Left renal cortex interstitium (tissue), 4 donors: ENCODE measurements at regions not wholly inside any gene's neighbourhood (a gene's known extent, or its start where the extent isn't known, plus 50 kb on each side); places are given as distances from the start of the nearest gene placed in this dataset.

Experiments used
- DNase-seq, 4 donors: peaks; one replicate each; pipeline ENCODE4 v3.0.0-alpha.2; 2013; ENCODE audit warnings: low read depth in 4 of 4, low spot score in 2 of 4, missing footprints in 1 of 4

DNA sequence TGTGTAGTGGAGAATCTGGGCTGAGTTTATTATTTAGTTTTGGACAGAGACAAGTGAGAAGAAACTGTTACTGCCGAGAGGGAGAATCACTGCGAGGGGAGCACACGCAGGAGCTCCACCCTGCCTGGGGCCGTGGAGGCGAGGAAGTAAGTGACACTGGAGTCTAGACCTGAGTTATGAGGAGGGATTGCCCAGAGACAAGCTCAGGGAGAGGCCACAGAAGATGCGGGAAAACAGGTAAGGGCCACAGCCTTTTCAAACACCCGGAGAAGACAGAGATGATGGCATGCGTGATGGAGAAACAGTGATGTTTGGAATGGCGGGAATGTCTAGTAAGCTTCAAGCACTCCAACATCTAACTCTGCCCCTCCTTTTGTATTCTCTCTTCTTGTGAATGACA, 84.1 kb downstream of the TNFSF11 start:
- DNase-seq: no peak

DNA sequence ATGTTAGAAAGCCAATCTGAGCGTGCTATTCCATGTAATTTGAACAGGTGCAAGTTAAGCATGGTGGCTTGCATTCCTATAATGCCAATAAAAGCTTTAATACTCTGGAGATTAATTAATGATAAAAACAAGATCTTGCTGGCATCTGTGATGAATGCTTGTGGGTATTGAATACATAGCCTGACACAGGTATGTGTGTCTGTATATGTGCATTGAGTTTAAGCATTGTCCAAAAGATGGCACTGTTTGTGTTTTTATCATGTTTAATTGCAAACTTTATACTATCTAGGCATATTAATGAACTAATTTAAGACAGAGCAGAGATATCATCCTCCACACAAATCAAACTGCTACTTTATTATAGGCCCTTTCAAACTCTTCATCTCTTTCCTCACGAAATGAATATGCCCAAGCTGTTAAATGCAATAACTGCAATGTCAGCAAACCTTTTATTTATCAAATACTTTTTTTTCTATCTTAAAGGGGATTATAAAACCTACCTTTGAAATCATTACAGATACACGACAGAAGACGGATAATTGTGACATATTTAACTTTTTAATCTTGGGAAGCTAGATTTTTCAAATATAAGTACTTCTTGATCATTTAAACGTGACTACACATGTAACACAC, 86.5 kb downstream of the TNFSF11 start:
- DNase-seq: no peak

DNA sequence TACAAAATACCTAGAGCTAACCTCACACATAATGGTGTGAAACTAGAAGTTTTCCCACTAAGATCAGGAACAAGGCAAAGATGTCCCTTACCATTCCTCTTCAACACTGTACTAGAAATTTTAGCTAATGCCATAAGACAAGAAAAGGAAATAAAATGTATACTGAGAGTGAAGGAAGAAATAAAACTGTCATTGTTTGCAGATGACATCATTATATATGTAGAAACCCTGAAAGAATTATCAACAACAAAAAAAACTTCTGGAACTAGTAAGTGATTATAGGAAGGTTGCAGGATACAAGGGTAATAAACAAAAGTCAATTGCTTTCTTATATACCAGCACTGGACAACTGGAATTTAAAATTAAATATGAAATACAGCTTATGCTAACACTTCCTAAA, 93.7 kb downstream of the TNFSF11 start:
- no peak for DNase-seq

DNA sequence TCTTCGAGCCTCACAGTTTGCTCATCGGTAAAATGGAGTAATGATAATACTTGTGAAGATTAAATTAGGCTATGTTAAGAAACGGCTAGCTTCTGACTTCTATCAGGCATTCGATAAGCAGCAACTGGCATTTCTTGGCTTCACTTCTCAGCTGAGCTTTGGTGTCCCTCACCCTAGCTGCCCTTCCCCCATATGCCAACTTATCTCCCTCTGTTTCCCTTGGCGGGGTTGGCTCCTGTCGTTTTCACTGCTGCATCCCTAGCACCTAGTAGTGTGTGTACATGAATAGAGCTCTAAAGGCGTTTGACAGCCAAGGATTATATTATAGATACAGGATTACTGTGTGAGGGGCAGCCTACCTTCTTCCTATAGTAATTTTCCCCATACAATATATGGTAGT, 97.5 kb downstream of the TNFSF11 start:
- DNase-seq: no peak

DNA sequence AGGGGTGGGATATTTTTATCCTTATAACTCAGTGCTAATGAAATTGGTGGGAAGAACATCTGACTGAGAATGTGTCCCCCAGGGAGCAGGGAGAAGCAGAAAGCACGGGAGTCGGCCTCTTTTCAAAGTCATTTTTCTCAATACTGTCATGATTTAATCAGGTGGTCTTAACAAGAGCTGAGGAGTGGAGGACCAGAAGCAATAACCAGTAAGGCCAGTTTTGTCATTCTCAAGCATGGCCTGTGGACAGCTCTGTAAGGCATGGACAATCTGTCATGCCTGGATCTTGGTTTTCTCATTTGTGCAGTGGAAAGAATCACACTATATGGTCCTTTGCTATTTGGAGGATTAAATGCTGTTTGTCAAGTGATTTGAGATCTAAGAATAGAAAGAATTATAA, 99.7 kb downstream of the TNFSF11 start:
- no peak for DNase-seq

DNA sequence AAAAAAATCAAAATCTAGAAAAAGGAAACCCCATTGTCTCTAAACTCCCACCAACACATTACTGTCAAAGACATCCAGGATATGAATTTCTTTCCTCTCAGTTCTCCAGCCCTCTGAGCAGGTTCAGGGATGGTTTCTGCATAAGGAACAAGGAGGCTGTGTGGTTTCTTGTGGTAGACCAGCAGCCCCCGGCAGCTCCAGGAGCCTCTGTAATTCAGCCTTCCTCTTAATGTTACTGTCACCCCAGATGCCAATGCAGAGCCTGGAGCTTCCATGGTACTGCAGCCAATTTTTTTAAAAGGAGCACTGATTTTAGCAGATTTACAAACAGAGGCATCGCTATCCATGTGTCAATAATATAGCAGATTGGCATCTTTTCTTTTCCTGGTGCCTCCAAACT, 100.6 kb upstream of the FAM216B start:
- no peak for DNase-seq

DNA sequence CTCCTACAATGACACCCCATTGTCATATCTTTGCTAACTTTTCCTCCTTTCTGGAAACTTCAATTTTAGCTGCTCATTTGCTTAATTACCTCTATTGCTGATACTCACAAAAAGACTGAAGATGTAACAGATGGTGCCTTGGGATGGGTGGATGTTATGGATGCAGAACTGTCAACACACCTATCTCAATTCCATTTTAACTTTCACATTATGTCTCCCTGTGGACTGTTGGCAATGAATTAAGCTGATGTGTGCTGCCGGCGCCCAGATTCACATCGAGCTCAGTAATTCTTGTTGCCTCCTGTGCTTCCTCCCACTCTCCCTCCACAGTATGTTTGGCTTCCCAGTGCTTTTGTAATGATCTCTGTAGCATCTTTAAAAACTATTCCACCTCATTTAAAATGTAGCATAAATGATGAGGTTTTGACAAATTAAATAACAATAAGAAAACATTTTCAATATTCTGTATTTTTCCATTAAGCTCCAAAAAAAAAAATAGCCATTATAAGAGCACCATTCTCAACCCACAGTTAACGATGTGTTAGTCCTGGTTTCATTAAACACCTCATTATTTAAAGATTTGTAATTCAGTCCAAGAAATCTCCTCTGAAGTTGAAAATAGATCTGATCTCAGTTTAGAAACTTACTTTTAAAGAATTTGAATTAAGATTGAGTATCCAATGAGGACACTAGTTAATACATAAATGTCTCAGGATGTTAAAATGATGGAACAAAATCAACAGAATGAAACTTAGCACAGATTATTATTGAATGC, 99.9 kb upstream of the FAM216B start:
- no peak for DNase-seq

DNA sequence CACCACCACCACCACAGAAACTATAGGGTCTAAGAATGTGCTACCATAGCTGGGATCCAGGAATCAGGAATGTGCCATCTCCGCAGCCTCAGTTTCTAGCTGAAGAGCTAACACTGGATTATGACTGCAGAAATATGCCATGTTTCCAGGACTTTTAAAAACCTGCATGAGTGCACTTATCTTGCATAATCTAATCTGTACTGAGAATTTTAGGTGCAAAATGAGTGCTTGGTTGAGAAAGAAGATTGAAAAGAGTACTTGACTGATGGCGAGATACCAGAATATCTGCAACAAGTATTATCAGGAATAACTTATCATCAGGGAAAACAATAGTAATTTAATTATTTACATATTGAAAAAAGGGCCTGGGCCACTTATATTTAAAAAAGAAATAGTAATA, 97.2 kb upstream of the FAM216B start:
- DNase-seq: no peak

DNA sequence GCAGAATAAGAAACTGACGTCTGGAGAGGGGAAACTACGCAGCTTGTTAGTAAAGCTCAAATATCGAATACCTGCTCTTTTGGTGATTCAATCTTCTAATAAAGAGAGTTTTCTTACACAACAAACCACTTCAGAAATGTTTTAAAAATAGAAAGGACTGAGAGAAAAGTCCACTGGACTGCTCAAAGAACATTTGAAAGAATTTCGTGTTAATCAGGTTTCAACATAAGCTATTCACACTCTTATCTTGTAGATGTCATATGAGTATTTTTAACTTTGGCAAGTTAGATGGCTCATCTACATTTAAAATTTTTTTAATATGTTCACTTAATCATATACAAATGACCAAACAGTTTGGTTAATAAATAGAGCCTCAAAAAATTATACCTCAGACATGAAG, 95.6 kb upstream of the FAM216B start:
- DNase-seq: no peak

DNA sequence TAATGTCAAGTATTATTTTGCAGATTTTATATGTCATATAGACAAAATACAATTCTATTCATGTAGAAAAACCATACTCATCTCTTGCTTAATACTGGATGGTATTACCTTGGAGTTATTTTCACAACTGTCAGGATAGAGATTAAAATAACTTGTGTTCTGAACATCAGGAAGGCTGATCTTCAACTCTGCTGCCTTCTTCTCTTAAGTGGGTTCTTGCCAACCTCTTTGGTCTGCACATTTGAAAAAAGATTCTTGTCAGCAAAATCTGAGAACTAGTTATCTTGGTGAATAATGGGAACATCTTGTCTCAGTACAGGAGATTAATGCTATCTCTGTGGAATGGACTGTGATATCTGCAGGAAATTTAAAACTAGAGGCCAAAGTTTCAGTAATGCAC, 95.2 kb upstream of the FAM216B start:
- no peak for DNase-seq

DNA sequence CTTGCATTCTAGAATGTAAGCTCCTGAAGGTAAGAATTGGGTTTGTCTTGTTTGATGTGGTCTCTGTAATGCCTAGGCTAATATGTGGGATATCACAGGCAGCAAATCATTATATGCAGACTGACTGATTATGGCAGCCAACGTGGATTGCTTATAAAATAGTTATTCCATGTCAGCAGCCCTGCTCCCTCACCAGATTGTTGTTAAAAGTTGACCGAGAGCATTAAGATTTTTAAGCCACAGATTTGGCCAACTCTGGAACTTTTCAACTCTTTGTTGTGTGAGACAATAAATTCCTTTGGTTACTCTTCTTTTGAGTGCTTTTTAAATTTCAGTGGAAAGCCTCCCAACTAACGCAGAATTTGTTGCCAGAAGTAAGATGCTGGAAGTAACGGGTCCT, 92.6 kb upstream of the FAM216B start:
- no peak for DNase-seq

DNA sequence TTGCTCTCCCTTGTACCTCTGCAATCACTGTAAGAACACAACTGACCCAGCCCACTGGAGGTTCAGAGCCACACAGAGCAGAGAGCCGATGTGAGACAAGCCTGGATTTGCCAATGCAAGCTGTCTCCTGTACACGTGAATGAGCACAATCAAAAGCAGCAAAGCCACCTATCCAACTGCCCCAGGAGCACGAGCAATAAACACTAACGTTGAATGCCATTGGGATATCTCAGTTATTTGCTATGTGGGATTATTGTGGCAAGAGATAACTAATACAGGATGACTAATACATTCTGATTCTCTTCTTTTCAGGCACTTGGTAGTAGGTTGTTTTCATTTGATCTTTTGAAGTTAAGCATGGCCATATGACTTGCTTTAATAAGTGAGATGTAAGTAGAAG, 85.2 kb upstream of the FAM216B start:
- DNase-seq: no peak

DNA sequence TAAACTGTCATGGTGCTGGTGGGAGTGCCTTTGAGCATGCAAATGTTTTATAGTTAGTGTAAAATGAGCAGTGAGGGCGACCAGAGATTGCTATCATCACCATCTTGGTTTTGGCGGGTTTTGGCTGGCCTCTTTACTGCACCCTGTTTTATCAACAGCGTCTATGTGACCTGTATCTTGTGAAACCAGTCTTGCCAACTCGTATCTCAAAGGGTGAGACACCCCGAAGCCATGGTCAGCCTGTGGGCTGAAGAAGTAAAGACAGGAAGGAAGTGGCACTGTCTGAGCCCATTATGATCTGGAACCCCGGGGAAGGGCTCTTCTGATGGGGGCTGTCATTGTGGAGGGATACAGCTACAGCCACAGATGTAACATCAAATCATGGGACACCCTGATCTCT, 81.5 kb upstream of the FAM216B start:
- DNase-seq: no peak

DNA sequence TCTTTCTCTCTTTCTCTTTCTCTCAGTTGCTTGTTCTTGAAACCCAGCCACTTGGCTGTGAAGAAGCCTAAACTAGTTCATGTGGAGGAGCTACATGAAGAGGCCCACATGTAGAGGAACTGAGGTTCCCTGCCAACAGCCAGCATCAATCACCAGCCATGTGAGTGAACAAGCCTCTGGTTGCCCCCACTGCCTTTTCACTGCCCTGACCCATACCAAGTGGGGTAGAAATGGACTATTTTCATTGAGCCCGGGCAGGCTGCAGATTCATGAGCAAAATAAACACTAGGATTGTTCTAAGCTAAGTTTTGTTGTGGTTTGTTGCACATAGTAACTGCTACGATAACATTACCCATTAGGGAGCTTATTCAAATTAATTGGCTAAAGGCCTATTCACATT, 78.7 kb upstream of the FAM216B start:
- DNase-seq: peak in 1 of 4 donors; percentile 4

DNA sequence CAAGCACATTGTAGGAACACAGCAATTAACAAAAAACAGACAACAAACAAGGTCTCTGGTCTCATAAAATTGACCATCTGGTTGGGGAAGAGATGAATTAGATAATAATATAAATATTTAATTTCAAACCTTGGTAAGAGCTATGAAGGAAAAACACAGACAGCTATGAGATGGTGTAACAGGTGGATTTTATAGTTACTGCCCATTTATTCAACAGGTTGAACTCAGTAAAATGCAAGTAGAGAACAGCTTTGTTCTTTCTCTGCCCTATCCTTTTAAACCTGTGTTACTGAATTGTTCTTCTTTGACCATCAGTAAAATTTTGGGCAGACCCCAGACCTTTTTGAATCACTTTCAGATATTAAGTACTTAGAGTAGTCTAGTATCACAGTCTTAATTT, 77.6 kb upstream of the FAM216B start:
- DNase-seq: no peak

DNA sequence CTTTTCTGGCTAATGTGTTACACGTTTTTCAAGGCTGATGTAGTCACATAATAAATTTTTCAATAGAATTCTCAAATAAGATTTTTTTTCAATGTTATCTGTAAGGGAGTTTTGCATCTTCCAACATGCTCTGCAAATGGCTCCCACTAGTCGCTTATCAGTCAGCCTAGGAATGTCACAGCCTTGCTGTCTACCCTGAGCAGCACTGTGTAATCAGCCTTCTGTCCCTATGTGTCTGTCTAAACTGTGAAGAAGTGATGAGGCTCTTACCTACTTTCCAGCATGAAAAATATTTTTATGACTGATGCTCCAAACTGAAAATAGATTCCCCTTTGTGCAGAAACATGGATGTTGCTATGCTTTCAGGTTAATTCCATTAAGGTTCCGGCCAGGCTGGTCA, 75.1 kb upstream of the FAM216B start:
- no peak for DNase-seq

DNA sequence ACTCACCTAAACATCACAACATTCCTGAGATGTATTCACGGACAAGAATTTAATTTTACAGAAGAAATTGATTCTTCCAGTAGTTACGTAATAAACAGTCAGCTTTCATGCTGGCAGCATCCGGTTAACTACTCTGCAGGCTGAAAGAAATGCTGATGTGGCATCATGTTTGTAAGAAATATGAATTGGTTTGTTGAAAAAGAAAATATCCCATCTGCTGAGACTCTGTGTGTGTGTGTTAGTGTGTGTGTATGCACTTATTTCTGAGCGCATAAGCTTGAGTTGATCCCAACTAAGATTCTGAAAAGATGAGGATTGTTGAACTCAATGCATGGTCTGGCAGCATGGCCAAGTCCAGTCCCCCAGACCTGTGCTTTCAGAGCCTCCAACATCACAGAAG, 74.3 kb upstream of the FAM216B start:
- DNase-seq: no peak

DNA sequence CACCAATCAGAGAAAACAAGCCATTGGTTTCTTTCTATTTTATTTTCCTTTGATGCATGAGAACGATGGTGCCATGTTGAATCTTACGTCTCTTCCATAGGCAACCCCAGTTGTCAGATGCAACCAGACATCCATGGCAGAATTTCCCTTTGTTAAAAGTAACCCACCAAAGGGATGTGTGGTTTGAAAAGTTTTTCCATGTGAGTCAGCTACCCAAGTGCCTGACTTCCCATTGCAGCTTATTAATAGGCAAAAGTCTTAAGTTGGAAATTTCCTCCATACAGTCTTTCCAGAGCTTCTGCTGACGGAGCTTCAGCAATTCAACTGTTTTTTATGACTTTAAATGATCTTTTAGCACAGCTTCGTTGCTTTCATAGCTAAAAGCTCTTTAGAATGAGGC, 73.8 kb upstream of the FAM216B start:
- no peak for DNase-seq

DNA sequence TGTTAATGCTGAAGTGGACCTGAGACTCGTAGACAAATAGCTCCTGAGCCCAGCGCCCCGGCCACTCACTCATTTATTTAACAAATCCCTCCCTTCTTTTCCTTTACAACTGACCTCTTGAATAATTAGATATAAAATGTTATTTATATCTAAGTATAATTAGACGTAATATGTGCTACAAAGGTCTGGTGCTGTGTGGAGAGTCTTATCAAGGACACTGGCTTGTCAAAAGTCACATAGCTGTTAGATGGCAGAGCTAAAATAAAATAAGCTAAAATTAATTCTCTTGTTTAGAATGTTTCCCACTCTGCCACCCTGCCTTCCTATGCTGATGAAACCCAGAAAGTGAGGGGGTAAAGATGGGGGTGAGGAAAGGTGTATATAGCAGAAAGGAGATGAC, 73.0 kb upstream of the FAM216B start:
- DNase-seq: no peak

DNA sequence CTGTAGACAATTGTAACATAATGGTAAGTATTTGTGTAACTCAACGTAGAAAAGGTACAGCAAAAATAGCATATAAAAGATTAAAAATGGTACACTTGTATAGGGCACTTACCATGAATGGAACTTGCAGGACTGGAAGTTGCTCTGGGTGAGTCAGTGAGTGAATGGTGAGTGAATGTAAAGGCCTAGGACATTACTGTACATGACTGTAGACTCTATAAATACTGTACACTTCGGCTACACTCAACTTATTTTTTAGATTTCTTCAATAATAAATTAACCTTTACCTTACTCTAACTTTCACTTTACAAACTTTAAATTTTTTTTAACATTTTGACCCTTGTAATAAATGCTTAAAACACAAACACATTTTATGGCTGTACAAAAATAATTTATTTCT, 72.1 kb upstream of the FAM216B start:
- no peak for DNase-seq

DNA sequence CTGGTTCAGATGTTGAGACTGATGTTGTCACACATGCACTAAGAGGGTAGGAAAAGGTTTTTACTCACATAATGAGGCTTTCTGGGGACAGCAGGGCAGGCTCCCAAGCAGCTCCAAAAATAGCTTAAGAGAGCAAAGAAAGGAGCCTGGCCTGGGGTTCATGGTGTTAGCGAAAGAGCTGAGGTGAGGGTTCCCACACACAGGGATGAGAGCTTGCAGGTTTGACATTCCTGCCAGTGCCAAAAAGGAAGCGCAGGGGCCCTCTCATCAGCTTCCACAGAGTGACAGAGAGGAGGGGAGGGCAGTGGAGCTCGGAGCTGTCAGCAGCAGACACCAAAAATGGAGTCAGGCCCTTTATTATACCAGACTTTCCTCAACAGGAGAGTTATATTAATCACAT, 65.5 kb upstream of the FAM216B start:
- DNase-seq: no peak

DNA sequence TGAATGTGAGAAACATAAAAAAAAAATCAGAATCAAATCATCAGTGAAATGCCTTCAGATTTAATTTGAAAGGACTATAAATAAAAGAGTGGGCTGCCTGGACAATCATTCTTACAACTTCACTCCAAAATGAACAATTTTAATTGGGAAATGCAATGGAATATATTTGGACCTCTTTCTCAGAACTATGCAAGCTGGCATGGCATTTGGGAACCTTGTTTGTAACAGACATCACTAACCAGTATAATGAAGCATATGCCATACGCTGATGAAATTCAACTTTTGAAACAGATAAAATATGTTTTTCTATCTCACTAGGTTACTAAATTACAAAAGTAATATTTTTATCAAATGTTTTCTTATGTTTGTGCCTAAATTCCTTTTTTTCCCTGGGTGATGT, 64.2 kb upstream of the FAM216B start:
- DNase-seq: no peak
